COR-L47 (cell line): ENCODE measurements at regions not wholly inside any gene's neighbourhood (a gene's known extent, or its start where the extent isn't known, plus 50 kb on each side); places are given as distances from the start of the nearest gene placed in this dataset.

ENCODE experiments used
- DNase-seq: peaks from one replicate; lab custom pipeline; 2025; lab: John Stamatoyannopoulos, UW

- no peak for DNase-seq
Measured at GRCh38 chr2:9738535-9739496, 104.5 kb upstream of the TAF1B start.

GRCh38 chr2:9739531-9739964 is 103.7 kb upstream of the TAF1B start:
- no peak for DNase-seq

GRCh38 chr2:9740382-9741073 is 102.7 kb upstream of the TAF1B start:
- no peak for DNase-seq

- no peak for DNase-seq
Measured at GRCh38 chr2:9741110-9741509, 102.2 kb upstream of the TAF1B start.

- DNase-seq, result no peak
Measured at GRCh38 chr2:9742601-9743000, 100.7 kb upstream of the TAF1B start.

DNA sequence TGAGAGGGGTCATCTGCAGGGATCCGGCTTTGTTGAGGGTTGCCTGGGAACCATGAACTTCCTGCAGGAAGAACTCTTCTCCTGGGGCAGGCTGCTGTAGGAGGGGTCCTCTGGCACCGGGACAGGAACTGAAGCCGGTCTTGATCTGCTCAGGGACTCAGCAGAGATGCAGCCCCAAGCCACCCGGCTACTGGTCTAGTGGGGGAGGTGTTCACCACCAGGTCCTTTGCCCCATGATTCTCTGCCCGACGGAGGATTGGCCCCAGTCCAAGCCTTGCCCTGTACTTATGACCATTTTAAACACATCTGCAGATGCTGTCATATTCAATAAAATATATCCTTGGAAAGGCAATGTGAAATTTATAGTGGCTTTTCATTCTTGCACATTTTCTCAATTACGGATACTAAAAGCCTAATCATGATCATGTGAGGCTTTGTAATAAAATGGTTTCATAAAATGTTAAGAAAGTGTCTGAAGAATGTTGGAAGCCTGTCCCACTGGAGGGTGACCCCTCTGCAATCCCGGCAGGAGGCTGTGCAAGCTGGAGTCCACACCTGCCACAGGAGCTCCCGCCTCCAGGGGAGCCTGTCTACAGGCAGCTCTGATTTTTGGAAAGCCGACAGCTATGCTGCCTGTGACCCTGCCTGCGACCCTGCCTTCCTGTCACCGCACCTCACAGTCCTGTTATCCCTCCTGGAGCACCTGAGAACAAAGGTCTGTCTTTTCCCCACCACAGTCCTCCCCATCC is 98.8 kb upstream of the TAF1B start:
- no peak for DNase-seq

- no peak for DNase-seq
Measured at GRCh38 chr2:9745153-9745899, 97.9 kb upstream of the TAF1B start.

DNA sequence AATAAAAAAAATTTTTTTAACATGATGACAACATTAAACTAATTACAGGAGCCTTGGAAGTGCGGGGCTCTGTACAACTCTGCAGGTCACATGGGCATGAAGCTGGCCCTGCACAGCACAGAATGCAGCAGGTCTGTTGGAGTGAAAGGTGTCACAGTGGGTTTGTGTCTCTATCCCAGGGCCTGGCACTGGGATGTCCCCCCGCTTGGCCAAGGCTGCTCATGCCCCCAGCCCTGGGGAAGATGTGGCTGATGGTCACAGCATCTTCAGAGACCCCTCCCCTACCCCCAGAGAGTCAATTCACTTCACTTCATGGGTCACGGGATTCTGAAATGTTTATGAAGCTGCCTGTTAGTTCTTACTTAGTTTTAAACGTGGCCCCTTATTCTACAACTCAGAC is 95.9 kb upstream of the TAF1B start:
- no peak for DNase-seq

DNA sequence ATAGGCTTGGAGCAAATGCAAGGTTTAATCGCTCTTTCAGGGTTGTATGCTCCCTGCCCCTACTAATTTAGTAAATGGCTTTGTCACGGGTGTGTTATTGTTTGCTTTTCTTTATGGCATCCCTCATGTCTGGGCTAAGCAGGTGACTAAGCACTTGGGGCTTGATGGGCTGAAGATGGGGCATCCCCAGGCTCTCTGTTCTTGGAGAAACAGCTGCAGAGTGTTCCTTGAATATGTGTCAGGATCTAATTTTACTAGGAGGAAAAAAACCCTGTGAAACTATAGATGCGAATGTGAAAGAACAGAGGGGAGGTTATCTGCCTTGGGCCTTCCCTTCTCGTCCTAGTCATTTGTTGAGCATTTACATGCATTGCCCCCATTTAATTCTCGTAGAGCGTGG is 94.7 kb upstream of the TAF1B start:
- no peak for DNase-seq

GRCh38 chr2:9749546-9750223 is 93.6 kb upstream of the TAF1B start:
- no peak for DNase-seq

DNA sequence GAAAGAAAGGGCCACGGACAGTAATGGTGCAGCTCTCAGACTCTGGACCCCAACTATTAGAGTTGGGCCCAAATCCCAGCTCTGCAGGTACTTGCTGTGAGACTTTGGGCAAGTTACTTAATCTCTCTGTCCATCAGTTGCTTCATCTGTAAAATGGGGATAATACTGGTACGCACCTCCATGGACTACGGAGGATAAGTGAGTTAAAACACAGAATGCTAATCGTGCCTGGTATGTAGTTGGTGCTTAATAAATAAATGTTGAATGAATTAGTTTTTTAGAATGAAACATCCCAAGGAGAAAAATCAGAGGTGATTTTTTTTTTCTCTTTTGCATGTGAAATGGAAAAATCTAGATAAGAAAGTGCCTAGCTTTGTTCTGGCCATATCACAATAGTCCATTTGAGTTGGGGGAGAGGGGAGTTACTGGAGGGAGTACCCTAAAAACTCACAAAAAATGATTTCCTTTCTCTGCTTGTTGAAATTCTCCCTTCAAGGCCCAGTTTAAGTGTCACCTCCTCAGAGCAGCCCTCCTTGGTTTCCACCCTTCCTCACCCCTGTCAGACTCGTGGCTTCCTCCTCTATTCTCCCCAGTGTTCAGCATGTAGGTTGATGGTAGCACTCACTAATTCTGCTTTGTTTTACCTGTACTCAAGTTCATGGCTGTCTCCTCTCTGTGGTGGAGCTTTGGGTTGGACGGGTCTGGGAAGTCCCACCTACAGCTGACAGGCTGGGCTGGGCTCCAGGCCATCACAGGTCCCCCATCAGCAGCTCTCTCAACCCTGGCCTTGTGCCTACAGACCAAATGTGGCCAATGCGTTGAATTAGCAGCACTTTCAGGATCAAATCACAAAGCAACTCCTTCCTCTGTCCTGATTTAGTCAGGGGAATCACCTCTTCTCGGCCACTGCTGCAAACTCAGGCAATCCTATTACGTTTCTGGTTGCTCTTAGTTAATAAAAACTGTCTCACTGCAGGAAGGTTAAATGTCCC is 92.8 kb upstream of the TAF1B start:
- no peak for DNase-seq

GRCh38 chr2:9751831-9752230 is 91.4 kb upstream of the TAF1B start:
- no peak for DNase-seq

DNA sequence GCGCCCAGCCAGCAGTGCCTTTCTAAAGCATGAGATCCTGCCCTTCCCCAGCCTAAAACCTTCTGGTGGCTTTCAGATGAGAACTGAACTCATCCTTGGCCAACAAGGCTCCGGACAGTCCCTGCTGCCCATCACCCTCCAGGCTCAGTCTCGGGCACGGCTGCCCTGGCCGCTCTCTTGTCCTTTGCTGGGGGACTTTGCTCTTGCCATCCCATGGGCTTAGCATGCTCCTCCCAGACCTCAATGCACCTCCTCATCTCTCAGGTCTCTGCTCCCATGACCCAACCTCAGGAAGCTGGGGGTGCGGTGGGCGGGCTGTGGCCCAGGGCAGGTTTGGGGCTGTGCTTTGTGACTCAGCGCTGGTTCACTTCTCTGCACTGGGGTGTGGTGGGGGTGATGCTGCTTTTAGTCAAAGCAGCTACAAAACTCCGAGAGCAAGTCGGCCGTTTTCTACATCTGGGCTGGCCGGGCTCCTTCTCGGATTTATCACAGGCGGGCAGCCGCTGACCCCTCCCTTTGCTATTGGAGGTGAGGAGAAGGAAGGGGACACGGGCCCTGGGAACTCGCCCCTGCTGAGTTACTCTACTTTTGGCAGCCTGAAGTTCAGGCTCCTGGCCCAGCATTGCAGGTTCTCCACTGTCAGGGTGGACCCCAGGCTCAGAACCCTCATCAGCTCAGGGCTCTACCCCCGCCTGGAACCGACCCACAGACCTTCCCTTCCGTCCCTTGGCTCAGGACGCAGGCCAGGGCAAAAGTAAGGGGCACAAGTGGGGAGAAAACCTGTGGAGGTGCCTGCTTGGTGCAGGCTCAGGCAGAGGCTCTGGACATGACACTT is 90.6 kb upstream of the TAF1B start:
- DNase-seq, result no peak

- no peak for DNase-seq
Measured at GRCh38 chr2:9753276-9753600, 90.0 kb upstream of the TAF1B start.

DNA sequence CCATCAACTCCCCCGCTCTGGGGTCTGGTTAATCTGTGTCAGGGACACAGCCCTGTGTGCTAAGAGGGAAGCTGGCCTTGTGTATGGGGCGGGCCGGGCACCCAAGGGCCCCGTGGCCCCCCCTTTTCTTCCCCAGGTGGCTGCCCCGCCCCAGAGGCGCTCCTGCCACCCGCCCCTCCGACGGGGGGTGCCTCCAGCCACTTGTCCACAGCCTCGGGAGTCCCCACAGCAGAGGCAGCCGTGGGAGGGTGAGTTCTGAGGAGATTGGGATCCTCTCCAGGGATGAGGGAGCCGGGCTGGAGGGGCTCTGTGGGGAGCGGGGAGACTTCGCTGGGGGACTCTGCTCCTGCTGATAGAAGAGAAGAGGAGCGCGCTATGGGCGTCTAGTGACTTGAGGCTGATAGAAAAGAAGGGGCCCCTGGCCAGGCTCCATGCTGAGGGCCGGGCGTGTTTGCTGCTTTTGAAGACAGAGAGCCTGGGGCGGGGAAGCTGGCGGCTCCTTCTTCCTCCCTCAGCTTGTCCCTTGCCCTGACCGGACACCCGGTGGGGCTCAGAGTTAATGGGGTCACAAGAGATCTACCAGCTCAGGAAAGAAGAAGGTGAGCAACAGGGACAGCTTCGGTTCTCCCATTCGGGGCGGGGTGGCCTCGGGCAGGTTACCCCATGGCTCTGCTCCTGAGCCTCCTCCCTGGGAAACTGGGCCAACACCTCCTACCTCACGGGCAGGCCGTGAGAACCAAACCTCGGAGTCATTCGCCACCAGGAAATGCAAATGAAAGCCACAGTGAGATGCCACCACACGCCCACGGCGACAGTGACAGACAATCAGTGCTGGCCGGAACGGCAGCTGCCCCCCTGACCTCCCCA is 89.4 kb upstream of the TAF1B start:
- DNase-seq, result no peak

DNA sequence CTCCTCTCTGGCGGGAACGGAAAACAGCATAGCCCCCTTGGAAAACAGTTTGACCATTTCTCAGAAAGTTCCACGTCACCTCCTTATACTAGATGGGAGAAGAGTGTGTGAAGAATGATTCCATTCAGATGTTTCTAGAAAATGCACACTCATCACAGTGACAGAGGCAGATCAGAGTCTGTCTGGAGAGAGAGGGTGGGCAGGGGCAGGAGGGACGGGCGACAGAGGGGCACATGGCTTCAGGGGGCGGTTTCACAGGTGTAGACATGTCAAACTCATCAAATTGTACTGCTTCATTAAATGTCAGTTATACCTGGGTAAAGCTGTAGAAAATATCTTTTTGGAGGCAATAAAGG is 88.8 kb upstream of the TAF1B start:
- DNase-seq, result no peak

DNA sequence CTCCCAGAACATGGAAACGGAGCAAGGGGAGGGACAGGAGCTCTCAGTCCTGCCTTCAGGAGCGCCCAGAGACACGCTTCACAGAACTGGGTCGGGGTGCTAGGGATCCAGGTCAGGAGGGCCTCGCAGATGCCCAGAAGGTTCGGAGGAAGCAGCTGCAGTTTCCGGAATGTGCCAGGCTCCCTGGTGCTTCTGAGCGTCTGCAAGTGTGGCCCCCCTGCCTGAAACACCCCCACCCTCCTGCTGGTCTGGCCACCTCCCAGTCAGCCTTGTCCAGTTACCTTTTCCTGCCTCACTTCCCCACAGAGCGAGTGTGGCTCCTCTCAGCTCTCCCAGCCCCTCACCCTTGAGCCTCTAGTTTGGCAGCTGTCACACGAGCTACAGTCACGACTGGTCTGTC is 88.3 kb upstream of the TAF1B start:
- DNase-seq, result no peak

- DNase-seq, result no peak
Measured at GRCh38 chr2:9755638-9756037, 87.6 kb upstream of the TAF1B start.
